HG03342 (cell line): ENCODE measurements at regions not wholly inside any gene's neighbourhood (a gene's known extent, or its start where the extent isn't known, plus 50 kb on each side); places are given as distances from the start of the nearest gene placed in this dataset.

ENCODE experiments used
- ATAC-seq: cut with Tn5 transposase; IDR thresholded peaks from one replicate; pipeline ENCODE4 v1.9.1; 2021; ENCODE audit warnings: mild to moderate bottlenecking, moderate library complexity; ENCODE audit not compliant: unreplicated experiment

DNA sequence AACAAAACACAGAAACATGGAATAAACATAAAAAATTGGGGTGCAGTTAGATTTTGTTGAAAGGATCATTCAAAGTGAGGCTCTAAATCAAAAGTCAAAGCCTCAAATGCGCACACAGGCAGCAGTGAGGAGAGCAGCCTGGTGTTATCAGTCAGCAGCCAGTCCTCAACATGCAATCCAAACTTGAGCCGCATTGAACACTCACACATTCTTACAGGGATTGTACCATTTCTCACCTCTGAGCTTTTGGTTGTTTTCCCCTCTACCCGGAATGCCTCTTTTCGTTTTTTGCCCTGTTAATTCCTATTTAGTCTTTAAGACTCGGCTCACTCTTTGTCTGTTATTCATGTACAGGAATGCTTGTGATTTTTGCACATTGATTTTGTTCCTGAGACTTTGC is 81.1 kb upstream of the PUM3 start:
- no peak for ATAC-seq

GRCh38 chr9:2924380-2924768 is 80.5 kb upstream of the PUM3 start:
- ATAC-seq = no peak

DNA sequence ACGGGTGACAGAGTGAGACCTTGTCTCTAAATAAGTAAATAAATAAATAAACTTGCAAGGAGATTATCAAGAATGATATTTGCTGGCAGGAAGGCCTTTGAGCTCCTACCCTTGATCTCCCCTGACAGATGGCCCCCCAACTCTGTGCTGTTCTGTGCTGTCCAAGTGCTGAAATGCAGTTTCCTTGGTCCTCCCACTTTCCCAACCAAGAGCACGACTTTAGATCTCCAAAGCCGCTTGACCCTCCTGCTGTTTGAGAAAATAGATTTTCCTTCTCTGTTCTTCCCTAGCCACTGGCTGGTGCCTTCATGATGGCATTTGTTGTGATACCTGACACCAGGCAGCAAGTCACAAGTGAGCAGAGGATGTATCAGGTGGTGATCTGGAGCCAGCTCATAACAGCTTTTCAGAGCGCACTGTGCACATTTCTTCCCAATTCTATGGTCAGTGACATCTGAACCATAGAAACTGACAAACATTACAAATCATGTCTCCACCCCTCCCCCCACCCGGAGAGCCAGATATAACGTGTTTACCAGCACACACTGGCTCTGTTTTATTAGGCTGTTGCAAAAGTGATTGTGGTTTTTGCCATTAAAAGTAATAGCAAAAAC is 80.0 kb upstream of the PUM3 start:
- no peak for ATAC-seq

DNA sequence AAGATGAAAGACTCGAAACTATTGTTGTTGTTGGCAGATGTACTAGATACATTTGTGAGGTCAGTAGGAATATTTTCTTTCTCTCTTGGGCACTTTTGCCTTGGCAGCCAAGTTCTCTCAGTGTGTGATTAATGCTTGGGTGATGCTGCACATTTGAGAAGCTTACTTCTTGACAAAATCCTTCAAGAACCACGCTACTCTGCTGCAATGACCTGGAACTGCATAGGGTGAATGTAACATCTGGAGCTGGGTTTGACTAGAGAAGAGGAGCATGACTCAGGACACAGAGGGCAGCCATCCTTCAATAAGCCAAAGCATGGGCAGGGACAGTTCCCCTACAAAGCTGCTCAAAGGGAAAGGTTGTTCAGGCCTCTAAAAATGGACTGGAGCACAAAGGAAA is 75.5 kb upstream of the PUM3 start:
- ATAC-seq = no peak

DNA sequence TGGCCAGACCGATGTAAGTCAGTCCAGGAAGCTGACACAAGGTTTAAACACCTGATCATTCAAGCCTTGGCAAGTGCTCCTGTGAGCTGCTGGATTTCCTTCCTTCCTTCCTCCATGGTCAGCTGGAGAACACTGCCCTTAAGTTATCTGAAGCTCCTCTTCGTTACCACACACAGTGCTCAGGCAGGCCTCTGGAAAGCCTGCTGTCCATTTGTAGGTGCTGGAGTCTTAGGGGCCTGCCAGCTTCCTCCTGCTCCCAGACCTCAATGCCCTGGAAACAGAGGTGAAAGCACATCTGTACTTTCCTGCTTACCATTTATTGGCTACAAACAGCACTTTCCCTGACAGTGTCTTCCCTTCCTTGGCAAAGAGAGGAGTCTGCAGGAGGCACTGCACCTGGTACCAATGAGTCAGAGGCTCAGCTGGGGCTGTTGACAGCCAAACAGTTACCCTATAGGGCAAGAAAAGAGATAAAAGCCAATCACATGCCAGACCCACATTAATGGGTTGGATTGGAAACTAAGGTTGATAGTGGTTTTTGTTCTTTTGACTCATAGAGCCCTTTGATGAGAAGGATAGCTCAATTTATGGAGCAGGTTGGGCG is 72.6 kb upstream of the PUM3 start:
- no peak for ATAC-seq

DNA sequence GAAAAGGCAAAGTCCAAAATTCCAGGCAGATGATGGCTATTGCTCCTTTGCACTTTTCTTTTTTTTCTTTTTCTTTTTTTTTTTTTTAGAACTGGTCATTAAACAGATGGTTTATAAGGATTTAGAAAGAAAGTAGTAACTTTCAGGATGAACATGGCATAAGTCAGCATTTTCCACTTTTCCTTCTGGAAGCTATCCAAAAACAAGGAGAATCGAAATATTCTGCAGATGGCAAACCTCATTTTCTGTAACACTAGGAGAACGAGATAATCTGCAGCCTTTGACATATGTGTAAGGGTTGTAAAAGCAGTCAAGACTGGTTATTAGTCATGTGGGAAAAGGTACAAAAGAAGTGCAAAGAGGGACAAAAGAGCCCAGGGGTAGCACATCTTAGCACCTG is 69.1 kb upstream of the PUM3 start:
- no peak for ATAC-seq

DNA sequence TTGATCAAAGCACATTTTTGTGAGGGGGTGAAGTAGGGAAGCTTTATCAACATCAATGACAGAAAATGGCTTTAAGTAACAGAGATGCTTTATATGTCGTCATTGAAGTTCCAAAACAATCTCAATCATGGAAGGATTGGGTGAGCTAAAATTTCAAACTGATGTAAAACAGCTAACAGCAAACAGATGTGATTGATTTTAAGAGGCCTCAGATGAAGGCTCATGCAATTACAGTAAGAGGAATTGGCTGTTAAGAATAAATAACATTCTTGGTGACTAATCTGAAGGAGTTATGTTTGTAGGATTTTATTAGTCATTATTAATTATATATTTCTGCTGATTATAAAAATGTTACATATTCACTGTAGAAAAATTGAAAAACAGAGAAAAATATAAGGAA is 63.5 kb upstream of the PUM3 start:
- no peak for ATAC-seq

DNA sequence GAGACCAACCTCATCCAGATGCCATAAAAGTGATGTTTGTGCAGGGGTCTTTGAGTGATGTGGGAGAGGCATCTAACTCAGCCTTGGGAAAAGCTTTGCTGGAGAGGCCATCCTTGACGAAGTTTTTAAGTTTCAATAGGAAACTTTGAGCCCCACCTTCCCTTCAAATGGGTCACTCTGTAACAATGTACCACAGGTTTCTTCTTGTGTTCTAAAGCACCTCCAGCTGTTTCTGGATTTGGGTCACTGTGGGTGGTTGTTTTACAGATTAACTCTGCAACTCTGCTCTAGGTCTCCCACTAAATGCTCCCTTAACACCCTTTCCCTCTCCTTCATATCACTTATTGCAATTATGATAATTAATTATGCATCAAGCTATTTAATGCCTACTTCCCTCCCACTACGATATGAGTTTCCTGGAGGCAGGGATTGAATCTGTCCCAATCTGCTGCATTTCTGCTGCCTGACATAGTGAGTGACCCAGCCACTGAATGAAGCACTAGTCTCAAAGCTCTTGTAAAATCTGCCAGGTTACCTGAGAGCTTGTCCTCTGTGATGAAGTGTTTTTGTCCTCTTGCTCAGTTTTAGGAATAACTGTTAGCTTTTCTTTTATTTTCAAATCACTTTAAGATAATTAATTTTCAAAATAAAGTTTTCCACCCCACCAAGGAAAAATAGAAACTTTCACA is 60.5 kb upstream of the PUM3 start:
- no peak for ATAC-seq
